Astrocyte of the spinal cord (primary cell): ENCODE measurements at regions not wholly inside any gene's neighbourhood (a gene's known extent, or its start where the extent isn't known, plus 50 kb on each side); places are given as distances from the start of the nearest gene placed in this dataset.

Experiments used
- DNase-seq: peaks from one replicate; pipeline ENCODE4 v3.0.0; 2011; ENCODE audit warnings: low read depth, low spot score
- H3K4me3 ChIP-seq: 2 replicates; pipeline ENCODE4 v1.5.1; 2011; ENCODE audit warnings: low read depth, mild to moderate bottlenecking, low read length, moderate library complexity
- CTCF ChIP-seq: IDR thresholded peaks from 2 replicates; pipeline ENCODE4 v1.5.1; 2012; ENCODE audit warnings: low read depth, mild to moderate bottlenecking, low read length, inconsistent platforms
- in situ Hi-C: cut with HindIII; loops from 2 replicates; pipeline ENCODE4 v1.10.0; 2017; ENCODE audit warnings: low sequenced_read_pairs

- DNase-seq, result no peak
- in situ Hi-C loops, result no loop called here
- H3K4me3 ChIP-seq, result no peak overlapping the region
- no peak for TF ChIP-seq CTCF
Observed at GRCh38 chr3:130821806-130822205, 72.1 kb upstream of the ATP2C1 start.

GRCh38 chr3:130823241-130823884 is 70.5 kb upstream of the ATP2C1 start:
- no peak for DNase-seq
- no peak for TF ChIP-seq CTCF
- no peak overlapping the region for H3K4me3 ChIP-seq
- in situ Hi-C loops, result no loop called here

- in situ Hi-C loops, result no loop called here
- no peak for TF ChIP-seq CTCF
- DNase-seq, result no peak
- H3K4me3 ChIP-seq, result no peak overlapping the region
Observed at GRCh38 chr3:130823996-130824395, 69.9 kb upstream of the ATP2C1 start.

GRCh38 chr3:130825762-130826299 is 68.1 kb upstream of the ATP2C1 start:
- in situ Hi-C loops, result no loop called here
- TF ChIP-seq CTCF, result no peak
- H3K4me3 ChIP-seq, result no peak overlapping the region
- no peak for DNase-seq

- in situ Hi-C loops, result no loop called here
- DNase-seq, result no peak
- TF ChIP-seq CTCF, result no peak
- H3K4me3 ChIP-seq, result no peak overlapping the region
Observed at GRCh38 chr3:130826516-130827182, 67.2 kb upstream of the ATP2C1 start.

GRCh38 chr3:130827486-130827885 is 66.4 kb upstream of the ATP2C1 start:
- no peak for DNase-seq
- in situ Hi-C loops, result no loop called here
- TF ChIP-seq CTCF, result no peak
- H3K4me3 ChIP-seq, result no peak overlapping the region
